ENCODE measurements at regions not wholly inside any gene's neighbourhood (a gene's known extent, or its start where the extent isn't known, plus 50 kb on each side); places are given as distances from the start of the nearest gene placed in this dataset.

- Mint-ChIP-seq H3K4me3 (no peak overlapping the region), H3K27ac (peak overlapping the region; percentile 3; the same call in 1 of the 2 replicates), H3K27me3 (ENCODE audit: insufficient read depth, low read depth, poor library complexity) (peaks cover 1% of the 10 kb centered on the region), H3K9me3 (no peaks in the 10 kb centered on the region), H3K36me3 (ENCODE audit: low read depth) (no peaks in the 10 kb centered on the region), H3K4me1 (peaks cover 24% of the 10 kb centered on the region)
- no peak overlapping the region for H3K4me3 ChIP-seq
- no peaks in the 10 kb centered on the region for H3K27me3 ChIP-seq (ENCODE audit: insufficient read depth)
- H2AFZ ChIP-seq = 0 out of 2 replicates have a peak overlapping the region, but pooled peaks have one; percentile 6
- peaks cover 22% of the 10 kb centered on the region for H3K4me1 ChIP-seq (ENCODE audit: insufficient read depth)
- DNase-seq (ENCODE audit: low spot score) (no peak), ATAC-seq (no peak)
- H3F3A ChIP-seq (replicated peaks; ENCODE audit: low read depth) = no peaks in the 10 kb centered on the region
- H3K79me2 ChIP-seq (replicated peaks; ENCODE audit: insufficient read depth) = no peaks in the 10 kb centered on the region
- H3K9me2 ChIP-seq (ENCODE audit: insufficient read depth) = 0 out of 2 replicates have a peak, but pooled peaks cover 2% of the 10 kb centered on the region
- no peaks in the 10 kb centered on the region for H3K36me3 ChIP-seq (ENCODE audit: insufficient read depth)
- H3K27ac ChIP-seq (ENCODE audit: low read depth) = no peak overlapping the region
- H4K20me1 ChIP-seq (replicated peaks; ENCODE audit: insufficient read depth) = no peaks in the 10 kb centered on the region
- peak overlapping the region; percentile 31 for H3K4me2 ChIP-seq
- TF ChIP-seq JUNB (IDR thresholded peaks at IDR 0.05; ENCODE audit: unreplicated experiment) (no peak), ZNF114 (CRISPR knock-in tag; IDR thresholded peaks at IDR 0.05) (no peak), EZH2 (IDR thresholded peaks at IDR 0.05; ENCODE audit: low read depth, unreplicated experiment) (no peak), POLR2AphosphoS5 (IDR thresholded peaks at IDR 0.05; ENCODE audit: low read depth) (no peak), NANOG (IDR thresholded peaks at IDR 0.05; ENCODE audit: borderline replicate concordance) (no peak), ZNF331 (CRISPR knock-in tag; IDR thresholded peaks at IDR 0.05; ENCODE audit: low read depth) (no peak), CREB1 (CRISPR knock-in tag; IDR thresholded peaks at IDR 0.05; ENCODE audit: low read depth) (no peak)
Measured at GRCh38 chr13:106400289-106400688, 135.2 kb downstream of the EFNB2 start.

- H3K79me2 ChIP-seq (replicated peaks; ENCODE audit: insufficient read depth) = no peaks in the 10 kb centered on the region
- no peaks in the 10 kb centered on the region for H4K20me1 ChIP-seq (replicated peaks; ENCODE audit: insufficient read depth)
- no peaks in the 10 kb centered on the region for H3F3A ChIP-seq (replicated peaks; ENCODE audit: low read depth)
- H3K4me3 Mint-ChIP-seq = no peak overlapping the region
- H3K9me2 ChIP-seq (ENCODE audit: insufficient read depth) = 0 out of 2 replicates have a peak, but pooled peaks cover 2% of the 10 kb centered on the region
- ATAC-seq (no peak), DNase-seq (ENCODE audit: low spot score) (no peak)
- H3K27me3 ChIP-seq (ENCODE audit: insufficient read depth) = no peaks in the 10 kb centered on the region
- no peak overlapping the region for H3K4me2 ChIP-seq
- no peak overlapping the region for H3K4me3 ChIP-seq
- H3K27ac ChIP-seq (ENCODE audit: low read depth) = no peak overlapping the region
- H3K36me3 Mint-ChIP-seq (ENCODE audit: low read depth) = no peaks in the 10 kb centered on the region
- H3K27me3 Mint-ChIP-seq (ENCODE audit: insufficient read depth, low read depth, poor library complexity) = peaks cover 1% of the 10 kb centered on the region
- no peak overlapping the region for H3K27ac Mint-ChIP-seq
- peaks cover 24% of the 10 kb centered on the region for H3K4me1 Mint-ChIP-seq
- H3K36me3 ChIP-seq (ENCODE audit: insufficient read depth) = no peaks in the 10 kb centered on the region
- H3K4me1 ChIP-seq (ENCODE audit: insufficient read depth) = peaks cover 22% of the 10 kb centered on the region
- H3K9me3 Mint-ChIP-seq = no peaks in the 10 kb centered on the region
- 0 out of 2 replicates have a peak overlapping the region, but pooled peaks have one; percentile 52 for H2AFZ ChIP-seq
- TF ChIP-seq ETS1 (IDR thresholded peaks at IDR 0.05) = no peak
- TF ChIP-seq ZNF331 (CRISPR knock-in tag; IDR thresholded peaks at IDR 0.05; ENCODE audit: low read depth) = no peak
- TF ChIP-seq EZH2 (IDR thresholded peaks at IDR 0.05; ENCODE audit: low read depth, unreplicated experiment) = no peak
- no peak for TF ChIP-seq CREB1 (CRISPR knock-in tag; IDR thresholded peaks at IDR 0.05; ENCODE audit: low read depth)
- no peak for TF ChIP-seq EZH2phosphoT487 (IDR thresholded peaks at IDR 0.05; ENCODE audit: unreplicated experiment)
- no peak for TF ChIP-seq STAT1 (IDR thresholded peaks at IDR 0.05; ENCODE audit: unreplicated experiment)
- no peak for TF ChIP-seq POLR2AphosphoS5 (IDR thresholded peaks at IDR 0.05; ENCODE audit: low read depth)
- TF ChIP-seq NANOG (IDR thresholded peaks at IDR 0.05; ENCODE audit: borderline replicate concordance) = no peak
- TF ChIP-seq ZNF462 (CRISPR knock-in tag; IDR thresholded peaks at IDR 0.05) = no peak
- TF ChIP-seq JUNB (IDR thresholded peaks at IDR 0.05; ENCODE audit: unreplicated experiment) = no peak
Measured at GRCh38 chr13:106398289-106398688, 137.2 kb downstream of the EFNB2 start.

Data from GM23338 (cell line).